Fibroblast of villous mesenchyme (primary cell): ENCODE measurements at regions not wholly inside any gene's neighbourhood (a gene's known extent, or its start where the extent isn't known, plus 50 kb on each side); places are given as distances from the start of the nearest gene placed in this dataset.

ENCODE experiments used
- DNase-seq: peaks from one replicate; pipeline ENCODE4 v3.0.0-alpha.2; 2010; ENCODE audit warnings: low read depth
- H3K4me3 ChIP-seq: 2 replicates; pipeline ENCODE4 v1.5.1; 2011; ENCODE audit warnings: low read depth, mild to moderate bottlenecking, low read length
- CTCF ChIP-seq: IDR thresholded peaks from 2 replicates; pipeline ENCODE4 v1.5.1; 2012; ENCODE audit warnings: low read depth, mild to moderate bottlenecking, low read length; ENCODE audit not compliant: insufficient read depth

- no peak for DNase-seq
- no peak for TF ChIP-seq CTCF
- no peak overlapping the region for H3K4me3 ChIP-seq
These were observed 306.8 kb upstream of the ANXA10 start for GRCh38 chr4:167785523-167785922.

GRCh38 chr4:167786504-167786903 is 305.8 kb upstream of the ANXA10 start:
- no peak overlapping the region for H3K4me3 ChIP-seq
- no peak for TF ChIP-seq CTCF
- DNase-seq: no peak

- no peak overlapping the region for H3K4me3 ChIP-seq
- no peak for TF ChIP-seq CTCF
- DNase-seq: no peak
These were observed 305.1 kb upstream of the ANXA10 start for GRCh38 chr4:167787231-167787630.

- no peak for DNase-seq
- no peak for TF ChIP-seq CTCF
- H3K4me3 ChIP-seq: no peak overlapping the region
These were observed 289.7 kb upstream of the ANXA10 start for GRCh38 chr4:167802463-167803212.

GRCh38 chr4:167811958-167812357 is 280.4 kb upstream of the ANXA10 start:
- no peak for DNase-seq

GRCh38 chr4:167826281-167826680 is 266.1 kb upstream of the ANXA10 start:
- peak; percentile 0 for DNase-seq
- TF ChIP-seq CTCF: no peak

More at GRCh38 chr4:167811958-167812357, 280.4 kb upstream of the ANXA10 start:
- no peak overlapping the region for H3K4me3 ChIP-seq
- TF ChIP-seq CTCF: no peak

GRCh38 chr4:167831855-167832254 is 260.5 kb upstream of the ANXA10 start:
- DNase-seq: no peak
- TF ChIP-seq CTCF: no peak
- H3K4me3 ChIP-seq: no peak overlapping the region

More at GRCh38 chr4:167826281-167826680, 266.1 kb upstream of the ANXA10 start:
- H3K4me3 ChIP-seq: no peak overlapping the region
